ENCODE measurements at regions not wholly inside any gene's neighbourhood (a gene's known extent, or its start where the extent isn't known, plus 50 kb on each side); places are given as distances from the start of the nearest gene placed in this dataset.
"Not testable (repeated sequence)": the region's sequence is repeated elsewhere in the genome, so short reads cannot be mapped to it uniquely, and the experiment has no call there.

GRCh38 chr9:61668846-61669245, 479.0 kb downstream of the SPATA31A7 start:
- no peak overlapping the region for H3K4me3 ChIP-seq
- no peaks in the 10 kb centered on the region for H3K4me1 ChIP-seq
- H3K36me3 ChIP-seq = no peaks in the 10 kb centered on the region
- intact Hi-C loops (cut with DNase I; ENCODE audit: low total_unique reads) = no loop called here
- no peaks in the 10 kb centered on the region for H3K27me3 ChIP-seq (replicated peaks in 1 of 7)
- 78 to 82% (median 80%) methylated on average over 14 of the region's 14 CpGs for WGBS, 5 donors
- no peak for TF ChIP-seq POLR2A (IDR thresholded peaks at IDR 0.05)
- H3K9me3 ChIP-seq = peaks cover 0 to 77% (median 56%) of the 10 kb centered on the region in 8 donors
- peak; percentile 47 for DNase-seq
- H3K27ac ChIP-seq = no peak overlapping the region

GRCh38 chr9:61669352-61669751, 479.5 kb downstream of the SPATA31A7 start:
- 72 to 81% (median 79%) methylated on average over 16 of the region's 16 CpGs for WGBS, 5 donors
- DNase-seq = peak; percentile 41

GRCh38 chr9:61669831-61670505, 480.1 kb downstream of the SPATA31A7 start:
- peaks cover 0 to 81% (median 65%) of the 10 kb centered on the region in 8 donors for H3K9me3 ChIP-seq
- H3K27me3 ChIP-seq (replicated peaks in 1 of 7); H3K4me3 ChIP-seq; H3K36me3 ChIP-seq; H3K4me1 ChIP-seq; H3K27ac ChIP-seq; intact Hi-C loops (cut with DNase I; ENCODE audit: low total_unique reads): not testable (repeated sequence)
- 64 to 85% (median 81%) methylated on average over 32 to 45 of the region's 45 CpGs for WGBS, 5 donors
- DNase-seq = peak; percentile 59

More at GRCh38 chr9:61669352-61669751, 479.5 kb downstream of the SPATA31A7 start:
- H3K27ac ChIP-seq = no peak overlapping the region
- no peaks in the 10 kb centered on the region for H3K4me1 ChIP-seq
- intact Hi-C loops (cut with DNase I; ENCODE audit: low total_unique reads) = no loop called here
- no peak for TF ChIP-seq POLR2AphosphoS5 (IDR thresholded peaks at IDR 0.05)
- no peak for TF ChIP-seq CTCF (IDR thresholded peaks at IDR 0.05 in 8 of 11, conservative IDR thresholded peaks at IDR 0.05 in 3 of 11)
- TF ChIP-seq POLR2A (IDR thresholded peaks at IDR 0.05) = no peak
- H3K36me3 ChIP-seq = no peaks in the 10 kb centered on the region
- no peaks in the 10 kb centered on the region for H3K27me3 ChIP-seq (replicated peaks in 1 of 7)
- peaks cover 0 to 81% (median 60%) of the 10 kb centered on the region in 8 donors for H3K9me3 ChIP-seq
- no peak overlapping the region for H3K4me3 ChIP-seq

GRCh38 chr9:61670616-61671015, 480.8 kb downstream of the SPATA31A7 start:
- H3K36me3 ChIP-seq = no peaks in the 10 kb centered on the region
- peak; percentile 24 for DNase-seq
- no peaks in the 10 kb centered on the region for H3K4me1 ChIP-seq
- intact Hi-C loops (cut with DNase I; ENCODE audit: low total_unique reads) = no loop called here
- H3K9me3 ChIP-seq = peaks cover 0 to 80% (median 63%) of the 10 kb centered on the region in 8 donors
- H3K27ac ChIP-seq = no peak overlapping the region
- no peaks in the 10 kb centered on the region for H3K27me3 ChIP-seq (replicated peaks in 1 of 7)
- TF ChIP-seq CTCF (IDR thresholded peaks at IDR 0.05 in 8 of 11, conservative IDR thresholded peaks at IDR 0.05 in 3 of 11) (no peak), POLR2AphosphoS5 (IDR thresholded peaks at IDR 0.05) (no peak), POLR2A (IDR thresholded peaks at IDR 0.05) (no peak)
- H3K4me3 ChIP-seq = no peak overlapping the region
- 73 to 78% (median 76%) methylated on average over 19 to 20 of the region's 20 CpGs for WGBS, 5 donors

- TF ChIP-seq POLR2A (IDR thresholded peaks at IDR 0.05) (no peak), POLR2AphosphoS5 (IDR thresholded peaks at IDR 0.05) (no peak), CTCF (IDR thresholded peaks at IDR 0.05 in 8 of 11, conservative IDR thresholded peaks at IDR 0.05 in 3 of 11) (no peak)
- DNase-seq = peak; percentile 69
- H3K36me3 ChIP-seq = no peaks in the 10 kb centered on the region
- no peak overlapping the region for H3K4me3 ChIP-seq
- 77 to 89% (median 87%) methylated on average over 42 to 46 of the region's 46 CpGs for WGBS, 5 donors
- no peaks in the 10 kb centered on the region for H3K27me3 ChIP-seq (replicated peaks in 1 of 7)
- no peaks in the 10 kb centered on the region for H3K4me1 ChIP-seq
- no peak overlapping the region for H3K27ac ChIP-seq
- H3K9me3 ChIP-seq = peaks cover 0 to 78% (median 60%) of the 10 kb centered on the region in 8 donors
- intact Hi-C loops (cut with DNase I; ENCODE audit: low total_unique reads) = no loop called here
Observed at GRCh38 chr9:61671276-61671973, 481.6 kb downstream of the SPATA31A7 start.

GRCh38 chr9:61672107-61672541, 482.3 kb downstream of the SPATA31A7 start:
- peak; percentile 70 for DNase-seq
- 76 to 87% (median 82%) methylated on average over 22 of the region's 22 CpGs for WGBS, 5 donors

GRCh38 chr9:61672645-61673167, 482.9 kb downstream of the SPATA31A7 start:
- H3K27ac ChIP-seq; H3K4me3 ChIP-seq; H3K4me1 ChIP-seq; intact Hi-C loops (cut with DNase I; ENCODE audit: low total_unique reads); H3K36me3 ChIP-seq; H3K27me3 ChIP-seq (replicated peaks in 1 of 7): not testable (repeated sequence)
- H3K9me3 ChIP-seq = peaks cover 0 to 65% (median 51%) of the 10 kb centered on the region in 8 donors
- 78 to 84% (median 80%) methylated on average over 14 to 16 of the region's 16 CpGs for WGBS, 5 donors
- peak; percentile 34 for DNase-seq

More at GRCh38 chr9:61672107-61672541, 482.3 kb downstream of the SPATA31A7 start:
- H3K27ac ChIP-seq; H3K36me3 ChIP-seq; H3K4me3 ChIP-seq; intact Hi-C loops (cut with DNase I; ENCODE audit: low total_unique reads); H3K4me1 ChIP-seq; H3K27me3 ChIP-seq (replicated peaks in 1 of 7): not testable (repeated sequence)
- H3K9me3 ChIP-seq = peaks cover 0 to 71% (median 54%) of the 10 kb centered on the region in 8 donors
